SK-N-MC (cell line): ENCODE measurements at regions not wholly inside any gene's neighbourhood (a gene's known extent, or its start where the extent isn't known, plus 50 kb on each side); places are given as distances from the start of the nearest gene placed in this dataset.
"Not testable (repeated sequence)": the region's sequence is repeated elsewhere in the genome, so short reads cannot be mapped to it uniquely, and the experiment has no call there.

ENCODE experiments used
- EZH2 ChIP-seq: fragments of 200-600 bp; sonication (generic); IDR thresholded peaks from one replicate; pipeline ENCODE4 v1.6.1; 2017; ENCODE audit warnings: antibody characterized with exemption
- FOXP2 ChIP-seq: optimal IDR thresholded peaks from 2 replicates; pipeline ENCODE3; 2011; ENCODE audit warnings: mild to moderate bottlenecking, moderate library complexity; ENCODE audit not compliant: insufficient read depth; ENCODE audit errors: extremely low read length, control extremely low read depth
- POLR2AphosphoS5 ChIP-seq: IDR thresholded peaks from 2 replicates; pipeline ENCODE4 v1.6.1; 2012; ENCODE audit warnings: mild to moderate bottlenecking, low read depth, low read length, borderline replicate concordance

- TF ChIP-seq EZH2, POLR2AphosphoS5, FOXP2: not testable (repeated sequence)
Observed at GRCh38 chr3:6769532-6770396, 91.2 kb upstream of the GRM7 start.
